SK-N-SH treated with all-trans-retinoic acid at 6 μM for 48 hours (cell line): ENCODE measurements at regions not wholly inside any gene's neighbourhood (a gene's known extent, or its start where the extent isn't known, plus 50 kb on each side); places are given as distances from the start of the nearest gene placed in this dataset.

Source experiments
- ATAC-seq: fragments of 200-7000 bp; cut with Tn5 transposase; 3 replicates; pipeline ENCODE4 v1.9.1; 2020; ENCODE audit warnings: mild to moderate bottlenecking, moderate library complexity
- ARNTL ChIP-seq: fragments of 450-650 bp; formaldehyde crosslinking; IDR thresholded peaks from 2 replicates; pipeline ENCODE4 v1.5.0; 2020; ENCODE audit warnings: low read depth, mild to moderate bottlenecking, moderate library complexity, borderline replicate concordance
- BACH2 ChIP-seq: fragments of 250-450 bp; sonication (Bioruptor Pico); IDR thresholded peaks from 2 replicates; pipeline ENCODE4 v1.9.0; 2021; ENCODE audit warnings: mild to moderate bottlenecking, borderline replicate concordance
- CREB5 ChIP-seq: fragments of 250-450 bp; sonication (Bioruptor Pico); IDR thresholded peaks from 2 replicates; pipeline ENCODE4 v1.5.1; 2020; ENCODE audit warnings: low read depth, mild to moderate bottlenecking, moderate library complexity
- CSDC2 ChIP-seq: fragments of 250-450 bp; sonication (Bioruptor Pico); IDR thresholded peaks from 2 replicates; pipeline ENCODE4 v1.5.0; 2020; ENCODE audit warnings: mild to moderate bottlenecking, moderate library complexity
- CSRNP3 ChIP-seq: fragments of 250-450 bp; sonication (Bioruptor Pico); IDR thresholded peaks from 2 replicates; pipeline ENCODE4 v1.5.1; 2021; ENCODE audit warnings: mild to moderate bottlenecking, moderate library complexity
- ESRRG ChIP-seq: fragments of 250-450 bp; sonication (Bioruptor Pico); IDR thresholded peaks from 2 replicates; pipeline ENCODE4 v1.6.1; 2021; ENCODE audit warnings: mild to moderate bottlenecking
- GLIS3 ChIP-seq: fragments of 250-450 bp; sonication (Bioruptor Pico); IDR thresholded peaks from 2 replicates; pipeline ENCODE4 v1.5.0; 2020; ENCODE audit warnings: mild to moderate bottlenecking, moderate library complexity
- ISL1 ChIP-seq: fragments of 250-450 bp; sonication (Bioruptor Pico); IDR thresholded peaks from 2 replicates; pipeline ENCODE4 v2.1.2; 2022; ENCODE audit warnings: mild to moderate bottlenecking, moderate library complexity
- OSR1 ChIP-seq: fragments of 250-450 bp; sonication (Bioruptor Pico); IDR thresholded peaks from 2 replicates; pipeline ENCODE4 v1.8.0; 2022; ENCODE audit warnings: moderate library complexity, mild to moderate bottlenecking, inconsistent platforms
- PATZ1 ChIP-seq: fragments of 250-450 bp; sonication (Bioruptor Pico); IDR thresholded peaks from 2 replicates; pipeline ENCODE4 v1.8.0; 2020; ENCODE audit warnings: mild to moderate bottlenecking, moderate library complexity, borderline replicate concordance
- POU6F1 ChIP-seq: fragments of 250-450 bp; sonication (Bioruptor Pico); IDR thresholded peaks from 2 replicates; pipeline ENCODE4 v1.8.0; 2021; ENCODE audit warnings: low read depth, mild to moderate bottlenecking, moderate library complexity, borderline replicate concordance
- PPARA ChIP-seq: fragments of 250-450 bp; sonication (Bioruptor Pico); IDR thresholded peaks from 2 replicates; pipeline ENCODE4 v1.5.0; 2020; ENCODE audit warnings: mild to moderate bottlenecking, borderline replicate concordance
- RARB ChIP-seq: fragments of 250-450 bp; sonication (Bioruptor Pico); IDR thresholded peaks from 2 replicates; pipeline ENCODE4 v1.8.0; 2021; ENCODE audit warnings: mild to moderate bottlenecking, moderate library complexity
- SNAI2 ChIP-seq: fragments of 250-450 bp; sonication (Bioruptor Pico); IDR thresholded peaks from 2 replicates; pipeline ENCODE4 v1.5.0; 2020; ENCODE audit warnings: mild to moderate bottlenecking, moderate library complexity
- TCF4 ChIP-seq: fragments of 250-450 bp; sonication (Bioruptor Pico); IDR thresholded peaks from 2 replicates; pipeline ENCODE4 v1.8.0; 2021; ENCODE audit warnings: mild to moderate bottlenecking, moderate library complexity, borderline replicate concordance
- TOX ChIP-seq: fragments of 250-450 bp; sonication (Bioruptor Pico); IDR thresholded peaks from 2 replicates; pipeline ENCODE4 v1.8.0; 2021; ENCODE audit warnings: mild to moderate bottlenecking, moderate library complexity, borderline replicate concordance
- TSHZ2 ChIP-seq: fragments of 250-450 bp; sonication (Bioruptor Pico); IDR thresholded peaks from 2 replicates; pipeline ENCODE4 v1.5.0; 2020; ENCODE audit warnings: mild to moderate bottlenecking, moderate library complexity
- ZC3H10 ChIP-seq: fragments of 250-450 bp; sonication (Bioruptor Pico); IDR thresholded peaks from 2 replicates; pipeline ENCODE4 v1.5.1; 2021; ENCODE audit warnings: mild to moderate bottlenecking, moderate library complexity
- ZFP3 ChIP-seq: fragments of 250-450 bp; sonication (Bioruptor Pico); IDR thresholded peaks from 2 replicates; pipeline ENCODE4 v1.5.0; 2020; ENCODE audit warnings: mild to moderate bottlenecking, moderate library complexity
- ZFP30 ChIP-seq: fragments of 450-650 bp; formaldehyde crosslinking; IDR thresholded peaks from 2 replicates; pipeline ENCODE4 v1.5.0; 2022; ENCODE audit warnings: mild to moderate bottlenecking, moderate library complexity
- ZNF565 ChIP-seq: fragments of 450-650 bp; formaldehyde crosslinking; conservative IDR thresholded peaks from 2 replicates; pipeline ENCODE4 v1.5.0; 2020; ENCODE audit warnings: low read depth, mild to moderate bottlenecking, moderate library complexity
- ZNF70 ChIP-seq: fragments of 450-650 bp; formaldehyde crosslinking; IDR thresholded peaks from 2 replicates; pipeline ENCODE4 v1.5.0; 2020; ENCODE audit warnings: mild to moderate bottlenecking, moderate library complexity
- ZNF8 ChIP-seq: fragments of 450-650 bp; formaldehyde crosslinking; IDR thresholded peaks from 2 replicates; pipeline ENCODE4 v1.5.0; 2020; ENCODE audit warnings: mild to moderate bottlenecking, moderate library complexity

- TF ChIP-seq CSRNP3 (CRISPR knock-in tag) (no peak), PPARA (CRISPR knock-in tag) (no peak), ZFP30 (no peak), OSR1 (no peak), ZNF70 (no peak), TOX (CRISPR knock-in tag) (no peak), ESRRG (CRISPR knock-in tag) (no peak)
- TF ChIP-seq, all 23 proteins: peak for 0
- ATAC-seq: no peak
Observed at GRCh38 chr2:139605668-139606067, 825.5 kb upstream of the NXPH2 start.

GRCh38 chr2:139600166-139600565 is 820.0 kb upstream of the NXPH2 start:
- ATAC-seq: no peak
- no peak for TF ChIP-seq BACH2 (CRISPR knock-in tag)
- no peak for TF ChIP-seq TOX (CRISPR knock-in tag)
- TF ChIP-seq ARNTL: no peak
- TF ChIP-seq TCF4 (CRISPR knock-in tag): no peak
- TF ChIP-seq GLIS3 (CRISPR knock-in tag): no peak
- TF ChIP-seq ZNF8: no peak
- no peak for TF ChIP-seq PATZ1 (CRISPR knock-in tag)
- no peak for TF ChIP-seq CSDC2 (CRISPR knock-in tag)
- no peak for TF ChIP-seq ISL1
- no peak for TF ChIP-seq CREB5 (CRISPR knock-in tag)
- TF ChIP-seq ZC3H10 (CRISPR knock-in tag): no peak
- no peak for TF ChIP-seq SNAI2
- no peak for TF ChIP-seq CSRNP3 (CRISPR knock-in tag)
- TF ChIP-seq ZFP30: no peak
- no peak for TF ChIP-seq RARB (CRISPR knock-in tag)
- TF ChIP-seq POU6F1 (CRISPR knock-in tag): no peak
- no peak for TF ChIP-seq OSR1
- TF ChIP-seq, all 23 proteins: peak for 0

GRCh38 chr2:139585101-139585500 is 804.9 kb upstream of the NXPH2 start:
- ATAC-seq: no peak
- TF ChIP-seq ESRRG (CRISPR knock-in tag) (no peak), CREB5 (CRISPR knock-in tag) (no peak), TOX (CRISPR knock-in tag) (no peak), ZC3H10 (CRISPR knock-in tag) (no peak), ZNF8 (no peak), SNAI2 (no peak), ZNF70 (no peak), ISL1 (no peak), OSR1 (no peak), ZNF565 (CRISPR knock-in tag) (no peak), RARB (CRISPR knock-in tag) (no peak), ZFP3 (CRISPR knock-in tag) (no peak), PPARA (CRISPR knock-in tag) (no peak), POU6F1 (CRISPR knock-in tag) (no peak), ZFP30 (no peak), TCF4 (CRISPR knock-in tag) (no peak), TSHZ2 (CRISPR knock-in tag) (no peak), BACH2 (CRISPR knock-in tag) (no peak)
